ENCODE measurements at regions not wholly inside any gene's neighbourhood (a gene's known extent, or its start where the extent isn't known, plus 50 kb on each side); places are given as distances from the start of the nearest gene placed in this dataset.

- no peak for DNase-seq
- intact Hi-C loops (cut with DNase I; ENCODE audit: low total_unique reads), result no loop called here
- no peaks in the 10 kb centered on the region for H3K36me3 ChIP-seq
- TF ChIP-seq POLR2A (IDR thresholded peaks at IDR 0.05), result no peak
- TF ChIP-seq, protein P1, sequence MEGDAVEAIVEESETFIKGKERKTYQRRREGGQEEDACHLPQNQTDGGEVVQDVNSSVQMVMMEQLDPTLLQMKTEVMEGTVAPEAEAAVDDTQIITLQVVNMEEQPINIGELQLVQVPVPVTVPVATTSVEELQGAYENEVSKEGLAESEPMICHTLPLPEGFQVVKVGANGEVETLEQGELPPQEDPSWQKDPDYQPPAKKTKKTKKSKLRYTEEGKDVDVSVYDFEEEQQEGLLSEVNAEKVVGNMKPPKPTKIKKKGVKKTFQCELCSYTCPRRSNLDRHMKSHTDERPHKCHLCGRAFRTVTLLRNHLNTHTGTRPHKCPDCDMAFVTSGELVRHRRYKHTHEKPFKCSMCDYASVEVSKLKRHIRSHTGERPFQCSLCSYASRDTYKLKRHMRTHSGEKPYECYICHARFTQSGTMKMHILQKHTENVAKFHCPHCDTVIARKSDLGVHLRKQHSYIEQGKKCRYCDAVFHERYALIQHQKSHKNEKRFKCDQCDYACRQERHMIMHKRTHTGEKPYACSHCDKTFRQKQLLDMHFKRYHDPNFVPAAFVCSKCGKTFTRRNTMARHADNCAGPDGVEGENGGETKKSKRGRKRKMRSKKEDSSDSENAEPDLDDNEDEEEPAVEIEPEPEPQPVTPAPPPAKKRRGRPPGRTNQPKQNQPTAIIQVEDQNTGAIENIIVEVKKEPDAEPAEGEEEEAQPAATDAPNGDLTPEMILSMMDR (IDR thresholded peaks at IDR 0.05), result no peak
- no peak for TF ChIP-seq EP300 (IDR thresholded peaks at IDR 0.05)
- no peaks in the 10 kb centered on the region for H3K27me3 ChIP-seq
- no peak overlapping the region for H3K4me3 ChIP-seq
- no peaks in the 10 kb centered on the region for H3K4me1 ChIP-seq
- H3K9me3 ChIP-seq, result peaks cover 0 to 3% (median 0%) of the 10 kb centered on the region in 4 donors
- no peak overlapping the region for H3K27ac ChIP-seq
Observed at GRCh38 chr2:22521620-22522019, 863.4 kb upstream of the KLHL29 start.

GRCh38 chr2:22525681-22526080, 859.3 kb upstream of the KLHL29 start:
- Histone ChIP-seq H3K36me3 (no peaks in the 10 kb centered on the region), H3K4me3 (no peak overlapping the region), H3K27me3 (no peaks in the 10 kb centered on the region), H3K4me1 (no peaks in the 10 kb centered on the region), H3K9me3 (peaks cover 0 to 9% (median 0%) of the 10 kb centered on the region in 4 donors), H3K27ac (no peak overlapping the region)
- TF ChIP-seq, protein P1 (IDR thresholded peaks at IDR 0.05), result no peak
- TF ChIP-seq POLR2AphosphoS5 (IDR thresholded peaks at IDR 0.05), result no peak
- TF ChIP-seq POLR2A (IDR thresholded peaks at IDR 0.05), result no peak
- no peak for TF ChIP-seq EP300 (IDR thresholded peaks at IDR 0.05)
- intact Hi-C loops (cut with DNase I; ENCODE audit: low total_unique reads), result no loop called here
- no peak for DNase-seq

DNA sequence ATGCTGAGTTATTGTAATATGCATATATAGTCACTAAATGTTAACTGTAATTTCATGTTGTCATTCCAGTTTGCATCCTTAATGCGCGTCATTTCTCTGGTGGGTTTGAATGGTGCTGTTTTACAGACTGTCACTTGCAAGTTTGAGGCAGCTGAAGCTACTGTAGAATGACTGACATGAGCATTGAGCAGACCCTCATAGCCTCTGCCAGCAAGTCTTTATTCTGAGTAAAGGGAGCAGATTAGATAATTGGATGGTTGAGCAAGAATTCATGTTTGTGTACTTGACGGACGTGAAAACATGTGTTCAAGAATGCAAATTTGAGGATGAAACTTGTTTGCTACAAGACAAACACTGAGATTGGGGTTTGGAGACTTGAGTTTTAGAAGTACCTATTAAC, 854.8 kb upstream of the KLHL29 start:
- H3K27me3 ChIP-seq, result no peaks in the 10 kb centered on the region
- intact Hi-C loops (cut with DNase I; ENCODE audit: low total_unique reads), result no loop called here
- no peak overlapping the region for H3K4me3 ChIP-seq
- DNase-seq, result no peak
- no peak overlapping the region for H3K27ac ChIP-seq
- no peaks in the 10 kb centered on the region for H3K4me1 ChIP-seq
- WGBS, 5 donors, result 80 to 91% (median 87%) methylated on average over 4 of the region's 4 CpGs
- peaks cover 0 to 6% (median 0%) of the 10 kb centered on the region in 4 donors for H3K9me3 ChIP-seq
- TF ChIP-seq POLR2A (IDR thresholded peaks at IDR 0.05) (no peak), EP300 (IDR thresholded peaks at IDR 0.05) (no peak)
- TF ChIP-seq, protein P1 (IDR thresholded peaks at IDR 0.05), result no peak
- H3K36me3 ChIP-seq, result no peaks in the 10 kb centered on the region

GRCh38 chr2:22536133-22536532, 848.8 kb upstream of the KLHL29 start:
- intact Hi-C loops (cut with DNase I; ENCODE audit: low total_unique reads), result no loop called here
- DNase-seq, result no peak
- Histone ChIP-seq H3K4me3 (no peak overlapping the region), H3K27ac (no peak overlapping the region), H3K9me3 (no peaks in the 10 kb centered on the region), H3K36me3 (no peaks in the 10 kb centered on the region), H3K27me3 (no peaks in the 10 kb centered on the region), H3K4me1 (no peaks in the 10 kb centered on the region)
- 61 to 73% (median 70%) methylated on average over 2 of the region's 2 CpGs for WGBS, 5 donors
- TF ChIP-seq, protein P1 (IDR thresholded peaks at IDR 0.05), result no peak
- TF ChIP-seq POLR2A (IDR thresholded peaks at IDR 0.05), result no peak
- no peak for TF ChIP-seq POLR2AphosphoS5 (IDR thresholded peaks at IDR 0.05)
- no peak for TF ChIP-seq EP300 (IDR thresholded peaks at IDR 0.05)

DNA sequence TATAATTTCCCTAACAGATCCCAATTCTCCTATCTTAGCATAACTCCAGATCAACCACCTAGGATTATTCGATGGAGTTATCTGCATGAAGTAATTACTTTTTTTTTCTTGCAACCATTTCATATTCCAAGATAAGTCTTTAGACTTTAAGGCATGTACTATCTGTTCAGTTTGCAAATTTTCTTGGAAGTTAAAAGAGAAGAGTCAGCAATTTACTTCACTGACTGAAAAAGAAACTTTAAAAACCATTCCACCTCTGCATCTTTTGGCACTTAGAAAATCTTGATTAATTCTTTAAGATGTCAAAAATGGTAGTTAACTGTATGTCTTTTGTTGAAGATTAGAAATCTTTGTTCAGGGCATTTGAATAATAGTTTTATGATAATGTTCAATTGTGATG, 830.5 kb upstream of the KLHL29 start:
- DNase-seq, result no peak
- TF ChIP-seq POLR2AphosphoS5 (IDR thresholded peaks at IDR 0.05) (no peak), EP300 (IDR thresholded peaks at IDR 0.05) (no peak), POLR2A (IDR thresholded peaks at IDR 0.05) (no peak)
- TF ChIP-seq, protein P1 (IDR thresholded peaks at IDR 0.05), result no peak
- Histone ChIP-seq H3K27me3 (no peaks in the 10 kb centered on the region), H3K4me3 (no peak overlapping the region), H3K27ac (no peak overlapping the region), H3K4me1 (no peaks in the 10 kb centered on the region), H3K9me3 (no peaks in the 10 kb centered on the region), H3K36me3 (no peaks in the 10 kb centered on the region)
- WGBS, 5 donors, result 66 to 98% (median 89%) methylated on average over 1 of the region's 1 CpG
- intact Hi-C loops (cut with DNase I; ENCODE audit: low total_unique reads), result no loop called here
